Cardiac muscle cell (in vitro differentiated cells and primary cell): ENCODE measurements at regions not wholly inside any gene's neighbourhood (a gene's known extent, or its start where the extent isn't known, plus 50 kb on each side); places are given as distances from the start of the nearest gene placed in this dataset.

ENCODE experiments used
- DNase-seq, 2 donors: peaks; one replicate each; pipeline versions ENCODE4 v3.0.0 to v3.0.0-alpha.2; 2010 to 2017; ENCODE audit warnings: low read depth in 1 of 2, low spot score in 1 of 2
- H3K27ac ChIP-seq: fragments of 200-600 bp; sonication (generic); 2 replicates; pipeline ENCODE4 v1.5.1; 2016
- H3K27me3 ChIP-seq: fragments of 200-600 bp; sonication (generic); 2 replicates; pipeline ENCODE4 v1.6.0; 2016; ENCODE audit warnings: control low read depth
- H3K36me3 ChIP-seq: fragments of 200-600 bp; sonication (generic); 2 replicates; pipeline ENCODE4 v1.5.1; 2016; ENCODE audit warnings: control low read depth
- H3K4me1 ChIP-seq: fragments of 200-600 bp; sonication (generic); 2 replicates; pipeline ENCODE4 v1.8.1; 2017; ENCODE audit warnings: low read depth, mild to moderate bottlenecking, mixed run types
- H3K4me3 ChIP-seq: fragments of 200-600 bp; sonication (generic); 2 replicates; pipeline ENCODE4 v1.5.1; 2016; ENCODE audit warnings: mild to moderate bottlenecking
- H3K9me3 ChIP-seq: fragments of 200-600 bp; sonication (generic); 2 replicates; pipeline ENCODE4 v1.5.1; 2017; ENCODE audit warnings: low read depth, mild to moderate bottlenecking, control low read depth
- CTCF ChIP-seq: IDR thresholded peaks from 2 replicates; pipeline ENCODE4 v1.5.1; 2012; ENCODE audit warnings: low read depth, mild to moderate bottlenecking, low read length

- no peak overlapping the region for H3K27ac ChIP-seq
- no peaks in the 10 kb centered on the region for H3K27me3 ChIP-seq
- no peaks in the 10 kb centered on the region for H3K4me1 ChIP-seq
- no peak overlapping the region for H3K4me3 ChIP-seq
- no peak for TF ChIP-seq CTCF
- H3K9me3 ChIP-seq = no peaks in the 10 kb centered on the region
- no peaks in the 10 kb centered on the region for H3K36me3 ChIP-seq
- peak in 1 of 2 donors; percentile 87 for DNase-seq
Observed at GRCh38 chrY:7458301-7459078, 546.9 kb upstream of the AMELY start.

- Histone ChIP-seq H3K4me3 (no peak overlapping the region), H3K36me3 (no peaks in the 10 kb centered on the region), H3K4me1 (no peaks in the 10 kb centered on the region), H3K27ac (no peak overlapping the region), H3K9me3 (no peaks in the 10 kb centered on the region), H3K27me3 (no peaks in the 10 kb centered on the region)
- peak in 1 of 2 donors; percentile 77 for DNase-seq
- TF ChIP-seq CTCF = no peak
Observed at GRCh38 chrY:7457286-7458015, 545.9 kb upstream of the AMELY start.

GRCh38 chrY:7455626-7456025 is 544.1 kb upstream of the AMELY start:
- peak in 1 of 2 donors; percentile 76 for DNase-seq
- H3K27ac ChIP-seq = no peak overlapping the region
- no peaks in the 10 kb centered on the region for H3K36me3 ChIP-seq
- no peaks in the 10 kb centered on the region for H3K27me3 ChIP-seq
- TF ChIP-seq CTCF = no peak
- no peaks in the 10 kb centered on the region for H3K4me1 ChIP-seq
- no peak overlapping the region for H3K4me3 ChIP-seq
- no peaks in the 10 kb centered on the region for H3K9me3 ChIP-seq

GRCh38 chrY:7453336-7453735 is 541.8 kb upstream of the AMELY start:
- no peak for TF ChIP-seq CTCF
- Histone ChIP-seq H3K27ac (no peak overlapping the region), H3K36me3 (no peaks in the 10 kb centered on the region), H3K4me1 (no peaks in the 10 kb centered on the region), H3K27me3 (no peaks in the 10 kb centered on the region), H3K4me3 (no peak overlapping the region), H3K9me3 (no peaks in the 10 kb centered on the region)
- DNase-seq = peak in 1 of 2 donors; percentile 24

- no peak for DNase-seq
- TF ChIP-seq CTCF = no peak
Observed at GRCh38 chrY:7452246-7452645, 540.7 kb upstream of the AMELY start.

More at GRCh38 chrY:7452246-7452645, 540.7 kb upstream of the AMELY start:
- Histone ChIP-seq H3K36me3 (no peaks in the 10 kb centered on the region), H3K9me3 (no peaks in the 10 kb centered on the region), H3K27ac (no peak overlapping the region), H3K4me3 (no peak overlapping the region), H3K4me1 (no peaks in the 10 kb centered on the region), H3K27me3 (no peaks in the 10 kb centered on the region)
